ENCODE measurements at regions not wholly inside any gene's neighbourhood (a gene's known extent, or its start where the extent isn't known, plus 50 kb on each side); places are given as distances from the start of the nearest gene placed in this dataset.

GRCh38 chr2:121969166-121969565 is 213.7 kb downstream of the TSN start:
- TF ChIP-seq JUN (IDR thresholded peaks at IDR 0.05; ENCODE audit: borderline replicate concordance, low read depth, low read length) (no peak), JUN (CRISPR knock-in tag; IDR thresholded peaks at IDR 0.05; ENCODE audit: borderline replicate concordance) (no peak), POLR2AphosphoS5 (IDR thresholded peaks at IDR 0.05; ENCODE audit: control insufficient read depth, insufficient read depth, low read depth, low read length) (no peak), MLLT1 (IDR thresholded peaks at IDR 0.05) (no peak), SIN3A (IDR thresholded peaks at IDR 0.05; ENCODE audit: borderline replicate concordance in 2 of 2, control insufficient read depth in 1 of 2, low read depth in 2 of 2, low read length in 2 of 2) (no peak), ZBTB1 (CRISPR knock-in tag; IDR thresholded peaks at IDR 0.05; ENCODE audit: borderline replicate concordance, low read depth) (no peak)
